NOMO-1 treated with DMSO at 0.1 percent for 48 hours (cell line): ENCODE measurements at regions not wholly inside any gene's neighbourhood (a gene's known extent, or its start where the extent isn't known, plus 50 kb on each side); places are given as distances from the start of the nearest gene placed in this dataset.

ENCODE experiments used
- DNase-seq: peaks from one replicate; lab custom pipeline; 2025; ENCODE audit not compliant: unreplicated experiment; lab: John Stamatoyannopoulos, UW

DNA sequence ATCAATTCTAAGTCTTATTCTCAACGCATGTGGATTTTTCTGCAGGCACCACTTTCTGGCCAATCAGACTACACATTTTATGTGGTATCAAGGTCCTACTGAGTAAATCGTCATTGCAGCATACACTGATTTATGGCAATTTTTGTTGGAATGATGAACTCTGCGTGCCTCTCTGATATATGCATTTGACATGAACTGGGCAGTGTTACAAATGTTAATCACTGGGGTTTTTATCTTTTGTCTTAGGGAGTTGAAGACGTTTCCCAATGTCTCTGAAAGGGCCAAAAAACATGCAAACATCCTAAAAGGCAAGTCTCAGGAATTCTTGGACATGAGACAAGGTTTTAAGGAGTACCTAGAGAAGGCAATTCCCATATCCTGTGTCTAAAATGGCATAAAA lies 809.5 kb upstream of the CELF2 start:
- no peak for DNase-seq

DNA sequence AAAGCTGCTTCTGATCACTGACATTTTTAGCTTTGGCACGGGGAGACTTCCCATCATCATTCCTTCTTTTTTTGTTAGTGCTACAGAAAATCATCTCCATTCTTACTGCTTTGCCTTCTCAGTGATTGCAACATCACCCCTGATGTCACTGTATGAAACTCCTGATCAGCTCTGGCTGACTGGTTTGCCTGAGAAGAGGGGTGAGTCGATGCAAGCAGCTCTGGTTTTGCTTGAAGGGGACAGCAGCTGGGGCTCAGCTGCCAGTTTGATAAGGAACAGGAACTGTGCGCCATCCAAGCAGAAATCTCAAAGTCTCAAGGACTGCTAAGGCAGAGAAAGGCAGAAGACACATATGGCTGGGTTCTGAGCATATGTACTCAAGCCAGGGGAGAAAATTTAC lies 808.5 kb upstream of the CELF2 start:
- DNase-seq, result peak; percentile 17

DNA sequence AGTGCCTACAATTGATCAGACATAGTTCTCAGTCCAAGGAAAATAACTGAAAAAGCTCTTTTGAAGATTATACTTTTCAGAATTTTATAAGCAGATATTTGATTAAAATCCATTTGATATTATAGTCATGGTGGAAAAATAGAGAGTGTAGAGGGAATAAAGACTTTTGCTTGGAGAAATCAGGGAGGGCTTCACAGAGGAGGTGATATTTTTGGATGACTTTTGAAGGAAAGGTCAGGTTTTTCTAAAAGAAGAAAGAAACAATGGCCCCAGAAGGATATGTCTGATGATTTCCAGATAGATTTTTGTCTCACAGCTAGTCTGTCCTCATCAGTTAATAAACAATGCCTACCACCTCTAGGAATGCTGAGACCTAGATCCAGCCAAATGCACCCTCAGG lies 806.3 kb upstream of the CELF2 start:
- no peak for DNase-seq

DNA sequence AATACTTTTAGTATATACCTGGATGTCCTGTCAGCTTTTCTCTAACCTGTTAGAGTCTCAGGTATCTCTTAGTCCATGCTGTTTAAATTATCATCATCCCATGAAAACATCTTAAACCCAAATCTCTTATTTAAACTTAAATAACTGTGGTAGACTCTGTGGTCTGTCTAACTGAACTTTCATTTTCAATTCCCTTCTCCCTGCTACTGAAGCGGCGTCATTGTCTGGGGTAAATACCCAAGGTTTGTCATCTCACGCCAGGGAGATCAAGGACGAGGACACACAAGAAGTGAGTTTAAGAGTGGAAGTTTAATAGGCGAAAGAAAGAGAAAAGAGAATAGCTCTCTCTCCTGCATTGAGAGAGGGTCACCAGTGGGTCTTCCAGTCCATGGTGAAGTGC lies 804.4 kb upstream of the CELF2 start:
- peak; percentile 46 for DNase-seq

DNA sequence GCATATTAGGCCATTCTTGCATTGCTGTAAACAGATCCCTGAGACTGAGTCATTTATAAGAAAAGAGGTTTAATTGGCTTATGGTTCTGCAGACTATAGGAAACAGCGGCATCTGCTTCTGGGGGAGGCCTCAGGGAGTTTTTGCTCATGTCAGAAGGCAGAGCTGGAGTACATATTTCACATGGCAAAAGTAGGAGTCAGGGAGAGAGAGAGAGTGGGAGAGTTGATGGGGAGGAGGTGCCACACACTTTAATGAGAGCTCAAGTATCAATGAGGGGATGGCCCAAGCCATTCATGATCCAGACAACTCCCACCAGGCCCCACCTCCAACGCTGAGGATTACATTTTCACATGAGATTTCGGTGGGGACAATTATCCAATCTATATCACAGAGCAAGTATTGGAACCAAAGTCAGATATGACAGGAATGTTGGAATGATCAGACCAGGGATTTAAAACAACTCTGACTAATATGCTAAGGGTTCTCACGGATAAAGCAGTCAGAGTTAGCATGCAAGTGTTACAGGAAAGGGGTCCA lies 795.3 kb upstream of the CELF2 start:
- no peak for DNase-seq

DNA sequence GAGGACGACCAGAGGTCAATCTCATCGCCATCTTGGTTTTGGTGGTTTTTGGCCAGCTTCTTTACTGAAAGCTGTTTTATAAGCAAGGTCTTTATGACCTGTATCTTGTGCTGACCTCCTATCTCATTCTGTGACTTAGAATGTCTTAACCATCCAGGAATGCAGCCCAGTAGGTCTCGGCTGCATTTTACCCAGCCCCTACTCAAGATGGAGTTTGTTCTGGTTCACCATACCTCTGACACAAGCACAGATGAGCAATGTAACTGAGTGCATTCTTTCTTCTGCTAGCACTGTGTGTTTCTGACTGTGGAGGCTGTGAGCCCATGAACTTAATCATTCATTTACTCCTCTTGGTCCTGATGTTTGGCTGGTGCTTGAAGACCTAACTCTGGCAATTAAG lies 794.5 kb upstream of the CELF2 start:
- DNase-seq, result no peak

DNA sequence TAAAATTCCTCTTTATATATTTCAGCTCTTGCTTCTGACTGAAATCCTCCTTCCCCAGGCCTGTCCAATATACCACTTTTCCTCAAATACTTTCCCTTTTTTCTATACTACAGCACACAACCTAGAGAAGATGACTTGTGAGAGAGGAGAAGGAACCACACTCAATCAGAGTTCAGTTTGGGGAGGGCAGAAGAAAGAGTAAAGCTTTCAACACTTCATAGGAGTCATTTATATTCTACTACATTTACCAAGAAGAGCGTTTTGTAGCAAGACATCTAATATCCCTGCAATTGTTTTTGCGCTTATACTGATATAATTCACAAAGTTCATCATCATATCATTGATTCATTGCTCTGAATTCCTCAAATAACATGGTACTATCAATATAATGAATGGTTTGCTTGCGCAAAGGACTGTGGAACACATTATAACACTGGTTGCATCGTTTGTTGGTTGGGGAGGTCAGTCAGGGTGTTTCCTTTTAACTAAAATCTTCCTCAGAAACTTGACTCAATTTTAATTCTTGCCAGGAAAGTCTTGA lies 792.5 kb upstream of the CELF2 start:
- no peak for DNase-seq

DNA sequence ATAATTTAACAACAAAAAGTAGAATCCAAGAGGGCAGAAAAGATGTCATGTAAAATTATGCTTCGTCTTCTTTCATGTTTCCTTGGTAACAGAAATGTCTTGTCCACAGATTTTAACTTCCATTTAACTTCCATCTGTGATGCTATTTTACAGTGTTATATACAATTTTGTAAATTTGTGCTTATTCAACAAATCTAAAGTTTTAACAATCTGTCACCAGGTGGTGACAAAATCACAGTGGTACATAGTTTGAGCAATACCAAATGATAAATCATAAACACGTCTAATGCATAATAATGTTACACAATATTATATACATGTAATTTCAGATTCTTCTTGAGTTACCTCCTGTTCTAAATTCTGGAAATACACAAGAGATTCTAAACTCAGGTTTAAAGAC lies 784.4 kb upstream of the CELF2 start:
- DNase-seq, result peak; percentile 3

DNA sequence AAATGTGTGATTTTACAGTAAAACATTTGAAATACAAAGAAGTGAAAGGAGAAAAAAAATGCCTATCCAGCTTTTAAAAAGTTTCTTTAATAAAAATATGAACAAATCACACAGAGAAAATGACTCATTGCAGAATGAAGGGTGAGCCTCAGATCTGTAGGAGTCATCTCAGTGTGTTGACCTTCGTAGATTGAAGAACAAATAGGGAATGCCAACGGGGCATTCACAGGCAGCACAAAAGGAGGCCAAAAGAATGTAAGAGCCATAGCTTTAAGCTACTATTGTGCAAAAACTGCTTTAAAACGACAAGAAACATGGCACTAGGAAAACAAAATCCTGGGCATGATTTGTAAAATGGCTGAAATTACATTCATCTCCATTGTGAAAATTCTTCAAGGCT lies 782.7 kb upstream of the CELF2 start:
- no peak for DNase-seq

DNA sequence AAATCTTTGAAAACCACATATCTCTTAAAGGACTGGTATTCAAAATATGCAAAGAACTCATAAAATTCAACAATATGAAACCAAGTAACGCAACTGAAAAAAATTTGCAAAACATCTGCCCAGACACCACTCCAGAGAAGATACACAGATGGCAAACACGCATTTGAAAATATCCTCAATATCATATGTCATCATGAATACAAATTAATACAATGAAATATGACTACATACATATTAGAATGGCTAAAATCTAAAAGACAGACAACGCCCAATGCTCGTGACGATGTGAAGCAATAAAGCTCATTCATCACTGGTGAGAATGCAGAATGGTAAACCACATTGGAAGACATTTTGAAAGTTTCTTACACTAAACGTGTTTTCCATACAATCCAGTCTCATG lies 770.1 kb upstream of the CELF2 start:
- DNase-seq, result no peak

DNA sequence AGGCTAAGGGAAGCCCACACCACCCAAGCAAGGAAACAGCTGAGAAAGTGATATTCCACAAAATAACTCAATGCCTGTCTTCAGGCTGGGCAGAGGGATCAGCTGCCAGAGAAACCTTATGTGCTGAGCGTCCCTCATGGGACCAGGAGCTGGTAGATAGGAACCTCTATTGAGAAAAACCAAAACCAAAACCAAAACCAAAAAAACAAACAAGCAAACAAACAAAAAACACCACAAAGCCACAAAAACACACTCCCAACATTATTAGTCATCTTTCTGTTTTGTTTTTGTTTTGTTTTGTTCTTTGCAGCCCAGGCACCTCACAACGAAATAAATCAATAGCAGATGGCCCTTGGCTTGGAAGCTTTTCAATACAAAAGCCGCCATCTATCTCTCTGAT lies 760.8 kb upstream of the CELF2 start:
- no peak for DNase-seq

DNA sequence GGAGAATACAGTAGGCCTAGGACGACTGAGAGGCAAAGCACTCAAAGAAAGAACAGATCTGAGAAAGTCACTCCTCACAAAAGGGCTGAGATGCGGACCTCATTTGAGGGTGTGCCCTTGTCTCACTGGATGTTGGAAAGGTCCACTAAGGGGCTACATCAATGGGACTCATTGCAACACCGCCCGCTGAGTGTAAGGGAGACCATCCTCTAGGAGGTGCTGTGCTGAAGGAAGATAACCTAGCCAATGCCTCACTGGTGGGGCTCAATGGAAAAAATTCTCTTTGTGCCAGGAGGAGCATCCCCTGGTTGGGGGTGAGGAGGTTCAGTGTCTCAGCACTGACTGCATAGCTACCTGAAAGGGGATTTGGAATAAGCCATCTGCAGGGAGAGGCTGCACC lies 758.7 kb upstream of the CELF2 start:
- no peak for DNase-seq

DNA sequence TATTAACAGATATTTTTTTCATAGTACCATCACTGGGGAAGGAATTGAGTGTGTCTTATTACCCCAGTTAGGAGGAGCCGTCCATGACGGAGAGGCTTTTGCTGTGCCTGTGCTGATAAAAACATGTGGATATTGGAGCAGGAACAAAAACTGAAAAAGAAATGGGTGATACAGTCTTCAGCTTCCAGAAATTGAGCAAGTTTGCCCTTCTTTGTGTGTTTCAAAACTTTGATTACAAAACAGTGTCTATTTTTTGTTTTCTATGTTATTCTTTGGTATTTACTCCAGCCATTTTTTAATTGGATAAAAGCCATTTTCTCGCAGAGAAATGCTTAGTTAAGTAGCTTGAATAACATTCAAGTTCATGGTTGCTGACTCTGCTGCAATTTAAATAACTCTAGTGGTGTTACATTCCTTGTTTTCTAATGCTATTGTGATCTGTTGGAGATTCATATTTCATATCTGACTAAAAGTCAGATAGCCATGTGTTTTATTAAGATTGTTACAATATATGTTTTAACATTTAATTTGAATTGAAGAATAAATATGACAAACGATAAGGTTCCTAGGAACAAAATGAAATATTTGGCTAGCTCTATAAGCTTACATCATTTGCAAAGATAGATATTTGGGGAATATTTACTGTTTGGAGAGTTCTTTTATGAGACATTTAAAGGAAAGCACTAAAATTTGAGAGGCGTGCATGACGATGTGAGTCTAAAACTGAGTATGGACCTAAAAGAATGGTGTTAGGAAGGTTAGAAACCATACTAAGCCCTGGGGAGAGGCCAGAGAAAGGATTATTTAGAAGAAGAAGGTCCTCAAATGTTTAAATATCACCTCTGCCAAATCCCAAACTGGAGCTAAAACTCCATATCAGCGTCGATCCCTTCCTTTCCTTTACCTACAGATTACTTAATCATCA lies 747.3 kb upstream of the CELF2 start:
- no peak for DNase-seq

DNA sequence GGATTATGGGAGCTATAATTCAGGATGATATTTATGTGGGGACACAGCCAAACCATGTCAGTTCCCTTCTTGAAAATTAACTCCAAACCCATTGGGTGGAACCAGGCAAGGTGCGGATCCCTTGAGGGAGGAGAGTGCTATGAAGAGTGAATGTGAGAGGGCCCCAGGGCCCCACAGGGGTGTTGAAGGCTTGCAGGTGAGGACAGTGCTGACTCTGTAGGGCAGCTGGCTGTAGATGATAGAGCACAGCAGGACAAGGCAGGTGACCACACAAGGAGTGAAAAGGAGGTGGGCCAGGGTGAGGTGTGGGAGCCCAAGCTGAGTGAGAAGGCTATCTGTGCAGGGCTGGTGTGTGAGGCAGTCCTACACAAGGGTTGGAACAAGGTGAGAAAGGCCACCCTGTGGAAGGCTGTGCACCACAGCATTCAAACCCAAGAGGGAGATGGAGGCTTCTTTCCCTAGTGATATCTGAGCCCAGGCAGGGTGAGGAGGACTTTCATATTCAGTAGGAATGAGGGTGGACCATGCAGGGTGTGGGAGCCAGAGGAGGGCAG lies 746.0 kb upstream of the CELF2 start:
- DNase-seq, result no peak

DNA sequence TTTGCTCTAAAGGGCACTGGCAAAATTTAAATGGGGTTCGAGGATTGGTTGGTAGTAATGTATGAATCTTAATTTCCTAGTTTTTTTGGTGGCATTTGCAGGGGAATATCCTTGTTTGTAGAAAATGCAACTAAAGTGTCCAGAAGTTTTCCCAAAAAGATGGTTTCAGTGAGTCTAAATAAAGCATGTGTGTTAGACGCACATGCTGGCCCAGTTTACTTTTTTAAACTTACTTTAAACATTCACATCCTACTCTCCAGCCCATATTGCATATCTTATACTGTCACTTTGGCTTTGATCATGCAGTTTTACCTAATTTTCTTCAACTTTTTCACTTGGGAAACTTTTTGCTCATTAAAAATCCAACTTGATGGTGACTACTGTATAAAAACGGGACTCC lies 744.0 kb upstream of the CELF2 start:
- DNase-seq, result no peak

DNA sequence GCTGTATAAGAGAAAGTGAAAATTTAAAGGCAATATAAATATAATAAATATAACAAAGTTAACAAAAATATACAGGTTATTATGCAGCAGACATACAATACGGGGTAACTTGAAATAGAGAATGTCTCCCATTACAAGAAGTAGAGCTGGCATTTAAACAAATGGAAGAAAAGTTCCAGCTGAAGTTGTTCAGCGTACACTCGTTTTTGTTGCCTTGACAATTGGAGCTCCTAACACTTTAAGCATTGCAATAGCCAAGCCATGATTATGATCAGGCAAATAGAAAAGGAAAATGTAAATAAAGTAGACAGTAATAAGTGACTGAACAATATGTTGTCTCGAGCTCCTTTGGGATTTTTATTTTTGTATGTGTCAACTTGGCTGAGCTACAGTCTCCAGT lies 737.8 kb upstream of the CELF2 start:
- DNase-seq, result no peak

DNA sequence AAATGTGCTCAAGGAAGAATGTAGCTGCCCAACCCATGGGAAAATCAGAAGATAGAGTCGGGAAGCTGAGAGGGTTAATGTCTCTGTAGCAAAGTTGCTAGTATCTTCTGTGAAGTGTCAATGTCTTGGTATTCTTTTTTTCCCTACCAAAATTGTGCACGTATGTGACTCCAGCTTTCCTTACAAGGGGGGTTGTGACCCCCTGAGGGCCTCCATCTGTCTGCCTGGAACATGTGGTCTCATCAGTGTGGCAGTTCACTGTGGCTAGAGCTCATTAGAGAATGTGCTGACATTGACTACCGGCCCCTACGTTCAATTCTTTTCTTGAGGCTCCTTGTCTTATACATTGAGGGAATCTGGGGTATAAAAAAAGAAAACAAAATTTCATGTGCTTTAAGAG lies 725.2 kb upstream of the CELF2 start:
- DNase-seq, result no peak

DNA sequence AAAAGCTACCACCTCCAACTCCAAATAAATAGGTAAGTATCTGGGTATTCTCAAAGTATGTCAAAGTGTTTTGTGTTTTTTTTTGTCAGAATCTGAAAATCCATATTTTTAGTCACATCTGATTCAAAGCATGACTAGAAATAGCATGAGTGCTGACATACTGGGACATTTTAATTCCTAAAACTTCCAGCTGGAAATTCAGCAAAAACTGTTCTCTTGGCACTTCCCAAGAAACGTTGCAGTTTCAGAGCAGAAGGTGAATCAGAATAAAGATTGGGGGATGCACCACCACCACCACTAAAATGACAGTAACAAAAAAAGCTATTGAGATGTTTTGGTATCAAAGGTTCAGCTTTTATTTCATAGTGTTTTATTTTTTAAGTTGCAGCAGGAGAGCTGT lies 724.6 kb upstream of the CELF2 start:
- DNase-seq, result no peak

DNA sequence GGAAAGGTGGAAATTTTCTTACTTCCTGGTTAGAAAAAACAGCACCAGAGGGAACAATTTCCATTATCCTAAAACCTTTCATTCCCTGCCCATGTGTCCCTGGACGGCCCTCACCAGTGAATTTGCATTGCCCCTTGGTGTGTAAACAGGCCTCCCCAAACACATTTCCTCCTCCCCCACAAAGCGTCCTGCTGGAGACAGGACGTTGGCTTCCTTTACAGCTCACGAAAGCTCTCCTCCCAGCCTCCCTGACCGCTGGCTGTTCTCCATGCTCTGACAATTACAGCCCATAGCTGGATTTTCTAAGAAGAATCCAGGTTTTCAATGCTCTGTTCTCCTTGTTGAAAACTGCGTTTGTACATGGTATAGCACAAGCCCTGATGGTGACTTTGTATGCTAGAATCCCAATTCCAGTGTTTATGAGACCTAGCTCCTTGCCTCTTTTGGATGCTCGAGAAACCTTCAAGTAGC lies 724.2 kb upstream of the CELF2 start:
- DNase-seq, result no peak

DNA sequence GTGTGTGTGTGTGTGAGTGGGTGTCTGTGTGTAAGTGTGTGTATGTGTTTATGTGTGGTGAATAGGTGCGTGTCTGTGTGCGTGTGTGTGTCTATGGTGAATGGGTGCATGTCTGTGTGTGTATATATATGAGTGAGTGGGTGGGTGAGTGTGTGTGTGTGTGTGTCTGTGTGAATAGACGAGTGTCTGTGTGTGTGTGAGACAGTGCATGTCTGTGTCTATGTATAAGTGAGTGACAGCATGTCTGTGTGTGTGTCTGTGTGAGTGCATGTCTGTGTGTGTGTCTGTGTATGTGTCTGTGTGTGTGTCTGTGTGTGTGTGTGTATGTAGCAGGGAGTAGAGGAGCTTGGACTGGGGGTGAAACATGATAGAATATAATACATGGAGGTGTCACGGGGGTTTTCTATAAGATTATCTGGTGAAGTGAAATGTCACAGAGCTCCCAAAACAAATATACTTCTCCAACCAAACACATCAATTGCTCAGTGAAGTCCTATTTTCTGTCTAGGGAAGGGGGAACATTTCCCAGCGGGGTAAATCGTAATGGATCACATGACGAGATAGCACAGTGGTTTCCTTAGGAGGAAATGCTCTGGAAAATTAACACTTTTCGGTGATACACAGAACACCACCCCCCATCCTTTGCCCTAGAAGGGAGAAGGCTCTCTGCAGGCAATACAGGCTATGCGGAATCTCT lies 723.3 kb upstream of the CELF2 start:
- no peak for DNase-seq

DNA sequence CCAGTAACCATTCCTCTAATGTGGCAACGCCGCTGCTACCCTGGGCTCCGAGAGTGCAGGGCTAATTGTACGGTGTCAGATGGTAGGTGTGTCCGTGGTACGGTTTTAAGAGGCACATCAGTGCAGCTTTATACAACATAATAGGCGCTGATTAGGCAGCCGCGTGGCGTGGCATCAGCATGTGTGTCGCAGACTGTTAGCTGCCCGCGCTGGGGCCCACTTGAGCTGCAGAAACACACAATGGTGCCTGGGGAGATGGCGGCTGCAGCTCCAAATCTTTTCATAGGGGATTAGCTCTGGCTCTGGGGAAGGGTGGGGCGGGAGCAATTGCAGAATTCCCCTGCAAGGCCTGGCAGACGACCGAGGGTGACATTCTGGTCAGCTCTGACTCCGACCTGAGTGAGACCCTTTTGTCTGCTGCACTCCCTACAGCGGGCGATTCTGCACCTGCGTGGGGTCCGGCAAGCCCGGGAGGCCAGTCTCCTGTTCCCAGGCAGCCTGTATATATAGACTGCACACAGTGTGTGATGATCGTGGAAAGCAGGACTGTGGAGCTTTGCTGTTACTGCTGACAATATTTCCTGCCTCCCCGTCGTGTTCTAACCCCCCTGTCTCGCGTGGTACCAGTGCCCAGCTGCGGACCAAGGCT lies 722.7 kb upstream of the CELF2 start:
- DNase-seq, result no peak
